ENCODE measurements at regions not wholly inside any gene's neighbourhood (a gene's known extent, or its start where the extent isn't known, plus 50 kb on each side); places are given as distances from the start of the nearest gene placed in this dataset.

- Histone ChIP-seq H3K14ac (replicated peaks; ENCODE audit: low read depth, low read length) (no peak overlapping the region), H3K9me3 (ENCODE audit: control insufficient read depth, insufficient read depth, low read length) (peaks cover 27% of the 10 kb centered on the region), H3K4me2 (ENCODE audit: low read depth, low read length) (no peak overlapping the region), H3K79me1 (ENCODE audit: low read depth in 1 of 2, low read length in 2 of 2) (no peaks in the 10 kb centered on the region), H2BK20ac (ENCODE audit: low read depth, low read length) (no peak overlapping the region), H4K8ac (ENCODE audit: low read depth in 2 of 2, low read length in 2 of 2) (no peak overlapping the region), H3K9ac (ENCODE audit: low read depth, low read length) (no peak overlapping the region), H3K27ac (ENCODE audit: insufficient read depth, low read length) (no peak overlapping the region), H3K36me3 (ENCODE audit: control insufficient read depth, insufficient read depth, low read length) (no peaks in the 10 kb centered on the region), H2AFZ (replicated peaks; ENCODE audit: low read length, poor library complexity) (no peak overlapping the region), H3K56ac (ENCODE audit: extremely low read depth, insufficient read depth, low read length) (no peak overlapping the region), H2AK5ac (ENCODE audit: low read depth, low read length) (no peak overlapping the region), H4K20me1 (ENCODE audit: insufficient read depth, low read length) (no peaks in the 10 kb centered on the region), H2AK9ac (replicated peaks; ENCODE audit: low read depth, low read length, poor library complexity) (no peak overlapping the region), H3K4me3 (ENCODE audit: insufficient read depth, low read depth, low read length) (no peak overlapping the region), H2BK15ac (ENCODE audit: low read depth, low read length) (no peak overlapping the region), H4K91ac (ENCODE audit: insufficient read depth, low read depth, low read length) (no peak overlapping the region), H3K4me1 (ENCODE audit: control insufficient read depth, insufficient read depth, low read length) (no peaks in the 10 kb centered on the region), H2BK5ac (ENCODE audit: low read depth, low read length, poor library complexity, severe bottlenecking) (no peak overlapping the region), H4K5ac (ENCODE audit: low read depth, low read length) (no peak overlapping the region), H3K4ac (ENCODE audit: low read depth, low read length) (no peak overlapping the region), H3K9me1 (ENCODE audit: insufficient read depth, low read length) (no peaks in the 10 kb centered on the region), H3K18ac (ENCODE audit: low read depth, low read length) (no peak overlapping the region), H2BK120ac (ENCODE audit: low read depth, low read length) (no peak overlapping the region), H3K27me3 (ENCODE audit: control insufficient read depth, insufficient read depth, low read length) (no peaks in the 10 kb centered on the region), H3K23ac (ENCODE audit: low read depth, low read length) (no peak overlapping the region)
- no peak for ATAC-seq (ENCODE audit: low read depth)
- TF ChIP-seq RFX5 (IDR thresholded peaks at IDR 0.05; ENCODE audit: low read depth, low read length) (no peak), ELK1 (IDR thresholded peaks at IDR 0.05; ENCODE audit: borderline replicate concordance, low read depth, low read length) (no peak), USF2 (IDR thresholded peaks at IDR 0.05; ENCODE audit: low read depth, low read length) (no peak), RAD21 (IDR thresholded peaks at IDR 0.05; ENCODE audit: low read length) (no peak), MAFK (IDR thresholded peaks at IDR 0.05; ENCODE audit: low read depth, low read length) (no peak), POLR2A (IDR thresholded peaks at IDR 0.05; ENCODE audit: low read depth, low read length) (no peak), NFE2L2 (IDR thresholded peaks at IDR 0.05; ENCODE audit: low read depth, low read length) (no peak), MXI1 (IDR thresholded peaks at IDR 0.05; ENCODE audit: borderline replicate concordance, low read depth, low read length) (no peak), CEBPB (IDR thresholded peaks at IDR 0.05; ENCODE audit: low read depth, low read length) (no peak), RCOR1 (IDR thresholded peaks at IDR 0.05; ENCODE audit: insufficient replicate concordance, low read length) (no peak), CTCF (conservative IDR thresholded peaks at IDR 0.05; ENCODE audit: low read depth, low read length) (no peak), BHLHE40 (IDR thresholded peaks at IDR 0.05; ENCODE audit: low read depth, low read length) (no peak), MAZ (IDR thresholded peaks at IDR 0.05; ENCODE audit: borderline replicate concordance, low read depth, low read length) (no peak), FOS (IDR thresholded peaks at IDR 0.05; ENCODE audit: low read depth, low read length) (no peak), CHD1 (IDR thresholded peaks at IDR 0.05; ENCODE audit: low read depth, low read length) (no peak), SMC3 (IDR thresholded peaks at IDR 0.05; ENCODE audit: low read depth, low read length) (no peak)
- WGBS, 2 experiments (ENCODE audit: extremely low coverage in 2 of 2, insufficient read length in 1 of 2) = no CpG with 5 or more reads among the region's 4 CpGs
- DNase-seq = no peak
- no TSS peak for BruUV-seq (replicated peaks)
- in situ Hi-C loops (cut with MboI; ENCODE audit: low sequenced_read_pairs) = no loop called here
- dilution Hi-C loops (cut with HindIII; ENCODE audit: low sequenced_read_pairs, unreplicated experiment) = no loop called here
- CTCF ChIA-PET = no interaction called here
- POLR2A ChIA-PET (ENCODE audit: unreplicated experiment) = no interaction called here
- intact Hi-C loops (cut with micrococcal nuclease) = no loop called here
Observed at GRCh38 chr15:93201940-93202339, 112.9 kb upstream of the RGMA start.
